GM19372 (cell line): ENCODE measurements at regions not wholly inside any gene's neighbourhood (a gene's known extent, or its start where the extent isn't known, plus 50 kb on each side); places are given as distances from the start of the nearest gene placed in this dataset.

ENCODE experiments used
- ATAC-seq: cut with Tn5 transposase; IDR thresholded peaks from one replicate; pipeline ENCODE4 v1.9.1; 2021; ENCODE audit warnings: mild to moderate bottlenecking, low read depth, moderate library complexity; ENCODE audit not compliant: unreplicated experiment

DNA sequence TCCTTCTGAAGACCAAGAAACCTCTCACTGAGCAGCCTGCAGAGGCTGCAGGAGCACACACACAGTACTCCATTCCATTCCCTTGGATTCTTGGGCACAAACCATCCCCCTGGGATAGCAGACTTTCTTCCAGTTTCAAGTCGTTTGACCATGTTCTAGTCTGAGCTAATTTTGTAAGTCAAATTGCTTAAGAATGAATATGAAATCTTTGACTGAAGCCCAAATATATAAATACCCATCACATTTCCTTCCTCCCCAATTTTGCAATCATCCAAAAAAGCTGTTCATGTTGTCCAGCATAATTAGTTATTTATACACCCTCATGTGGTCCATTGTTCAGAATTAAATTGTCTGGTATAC, 231.2 kb upstream of the TPRG1 start:
- no peak for ATAC-seq

GRCh38 chr3:188941103-188941502, 230.7 kb upstream of the TPRG1 start:
- no peak for ATAC-seq

DNA sequence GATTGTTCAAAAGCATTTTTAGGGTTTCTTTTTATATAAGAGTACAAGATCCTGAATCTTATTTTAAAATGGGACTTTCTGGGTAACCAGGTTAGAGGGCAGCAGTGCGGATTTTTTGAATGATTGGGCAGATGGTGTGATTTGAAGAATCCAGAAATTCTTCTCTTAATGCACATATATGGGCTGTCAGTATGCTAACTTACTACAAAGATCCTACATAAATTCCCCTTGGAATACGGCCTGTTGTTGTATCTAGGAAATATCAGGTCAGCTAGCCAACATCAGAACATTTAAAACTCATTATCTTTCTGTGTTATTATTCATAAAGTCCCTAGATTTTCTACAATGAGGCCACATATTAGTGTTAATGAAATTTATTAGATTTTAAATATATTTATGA, 229.6 kb upstream of the TPRG1 start:
- no peak for ATAC-seq

- ATAC-seq, result no peak
Measured at GRCh38 chr3:188943591-188943990, 228.2 kb upstream of the TPRG1 start.

DNA sequence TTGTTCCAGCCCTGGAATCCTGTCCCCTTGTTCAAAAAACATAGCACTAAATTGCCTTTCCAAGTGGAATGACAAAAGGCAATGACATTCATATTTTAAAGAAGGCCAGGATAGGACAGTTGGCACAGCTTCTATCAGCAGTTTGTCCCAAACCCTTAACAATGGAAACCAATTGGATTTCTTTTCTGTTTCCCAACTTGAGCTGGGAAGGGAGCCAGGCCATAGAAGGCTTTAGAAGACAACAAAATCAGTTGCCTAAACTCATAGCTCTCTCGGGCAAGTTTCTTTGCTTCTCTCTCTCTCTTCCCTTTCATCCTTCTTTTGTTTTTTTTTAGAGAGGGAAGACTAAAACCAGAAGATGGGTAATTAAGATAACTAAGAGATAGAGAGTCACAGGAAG, 227.7 kb upstream of the TPRG1 start:
- no peak for ATAC-seq

GRCh38 chr3:188946351-188947240, 225.2 kb upstream of the TPRG1 start:
- ATAC-seq, result no peak

GRCh38 chr3:188947401-188948280, 224.1 kb upstream of the TPRG1 start:
- no peak for ATAC-seq

GRCh38 chr3:188948281-188948996, 223.3 kb upstream of the TPRG1 start:
- ATAC-seq, result no peak

- ATAC-seq, result no peak
Measured at GRCh38 chr3:188948997-188949389, 222.8 kb upstream of the TPRG1 start.

DNA sequence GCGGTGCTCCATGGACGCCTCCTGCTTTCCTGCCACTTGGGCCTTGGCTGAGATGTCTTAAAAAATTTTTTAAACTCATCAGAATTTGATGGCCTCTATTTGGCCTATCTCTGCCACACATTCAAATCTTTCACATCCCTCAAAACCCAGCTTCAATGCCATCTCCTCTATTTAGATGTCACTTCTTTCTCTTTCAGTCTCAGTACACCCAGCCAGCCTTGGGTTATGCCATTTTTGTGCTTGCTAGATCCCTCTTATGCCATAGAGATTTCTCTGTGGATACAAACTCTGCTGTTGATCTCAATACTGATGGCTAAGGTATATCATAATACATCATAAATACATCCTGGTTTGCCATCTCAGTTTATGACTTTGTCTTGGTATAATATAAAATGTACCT, 222.3 kb upstream of the TPRG1 start:
- no peak for ATAC-seq

- no peak for ATAC-seq
Measured at GRCh38 chr3:188949996-188950395, 221.8 kb upstream of the TPRG1 start.

DNA sequence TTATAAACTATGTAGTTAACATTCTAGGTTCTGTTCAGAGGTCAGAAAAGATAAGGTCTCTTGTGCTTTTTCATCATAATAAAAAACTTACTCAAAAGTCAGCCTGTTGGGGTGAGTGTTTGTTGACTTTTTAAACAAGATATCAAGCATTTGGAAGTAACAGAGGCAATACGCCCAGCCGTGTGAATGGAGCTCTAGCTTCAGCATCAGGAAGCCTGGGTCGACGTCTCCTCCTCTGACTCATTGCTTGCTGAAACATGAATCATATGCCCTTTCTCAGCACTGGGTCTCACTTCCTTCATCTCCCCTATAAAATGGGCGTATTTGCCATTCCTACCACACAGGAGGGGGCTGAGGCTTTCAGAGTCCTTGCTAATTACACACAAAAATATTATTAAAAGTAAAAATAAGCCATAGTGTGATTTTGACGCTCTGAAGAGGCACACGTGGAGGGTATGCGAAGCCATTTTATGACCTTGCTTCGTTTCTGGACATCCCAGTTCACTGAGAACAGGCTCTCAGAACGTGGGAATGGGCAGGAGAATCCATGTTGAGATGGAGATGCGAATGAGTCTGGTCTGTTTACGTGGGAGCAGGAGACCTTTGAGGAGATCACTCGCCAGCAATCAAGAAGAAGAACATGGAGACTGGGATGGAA, 220.8 kb upstream of the TPRG1 start:
- ATAC-seq, result no peak

DNA sequence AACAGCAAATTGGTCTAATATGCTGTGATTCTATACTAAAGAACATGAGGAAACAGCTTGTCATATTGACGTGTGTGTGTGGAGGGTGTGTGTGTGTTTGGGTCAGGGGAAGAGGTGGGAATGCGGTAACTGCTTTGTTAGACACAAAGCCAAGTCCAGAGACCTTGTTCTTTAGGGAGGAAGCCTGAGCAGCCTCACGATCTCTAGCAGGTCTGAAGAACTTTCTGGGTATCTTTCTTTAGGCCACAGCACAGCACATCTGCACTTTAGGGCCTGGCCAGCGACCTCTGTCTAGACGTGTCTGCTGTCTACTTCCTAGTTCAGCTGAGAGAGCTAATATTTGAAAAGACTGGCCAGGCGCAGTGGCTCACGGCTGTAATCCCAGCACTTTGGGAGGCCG, 220.0 kb upstream of the TPRG1 start:
- ATAC-seq, result no peak

DNA sequence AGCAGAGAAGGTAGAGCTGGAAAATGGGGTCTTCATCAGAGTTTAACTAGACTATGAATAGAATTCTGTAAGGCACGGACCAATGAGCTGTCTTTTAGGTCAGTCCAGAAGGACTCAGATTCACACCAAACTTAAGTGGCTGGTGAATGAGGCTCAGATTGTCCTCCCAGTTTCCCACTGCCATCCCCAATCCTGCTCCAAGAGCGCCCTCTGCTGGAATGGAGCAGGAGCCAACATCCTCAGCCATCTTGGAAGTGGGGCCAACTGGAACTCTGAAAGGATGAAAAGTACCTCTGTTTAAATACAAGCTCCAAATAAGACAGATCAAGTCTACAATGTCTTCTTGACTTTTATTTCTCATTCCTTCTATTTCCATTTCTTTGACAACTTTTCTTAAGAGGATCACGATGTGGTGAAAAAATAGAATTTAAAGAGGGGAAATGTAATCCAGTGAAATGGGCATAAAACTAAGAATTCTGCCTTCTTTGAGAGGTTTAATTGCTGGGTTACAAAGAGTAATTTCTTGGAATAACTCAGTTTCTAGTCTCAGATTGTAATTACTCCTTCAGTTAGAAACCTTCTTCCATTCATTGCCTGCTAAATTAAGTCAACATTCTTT, 217.1 kb upstream of the TPRG1 start:
- ATAC-seq, result no peak

DNA sequence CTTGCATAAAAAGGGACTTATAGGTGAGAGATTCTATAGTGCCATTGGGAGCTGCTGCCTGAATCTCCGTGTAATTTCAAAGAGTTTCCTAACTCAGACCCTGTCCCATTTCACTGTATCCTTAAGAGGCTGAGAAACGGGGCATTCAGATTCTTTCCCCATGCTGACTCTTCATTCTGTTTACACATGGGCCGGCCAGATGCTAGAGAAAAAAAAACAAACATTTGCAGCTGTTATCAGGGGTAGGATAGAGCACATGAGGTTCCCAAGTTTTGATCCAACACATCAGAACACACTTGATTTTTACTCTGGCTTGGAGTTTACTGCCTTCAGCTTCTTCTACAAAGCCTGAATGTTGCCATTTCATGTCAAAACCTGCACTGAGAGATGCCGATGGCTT, 215.9 kb upstream of the TPRG1 start:
- ATAC-seq, result no peak

GRCh38 chr3:188956839-188957489, 214.8 kb upstream of the TPRG1 start:
- ATAC-seq, result no peak

- no peak for ATAC-seq
Measured at GRCh38 chr3:188959013-188959412, 212.8 kb upstream of the TPRG1 start.

DNA sequence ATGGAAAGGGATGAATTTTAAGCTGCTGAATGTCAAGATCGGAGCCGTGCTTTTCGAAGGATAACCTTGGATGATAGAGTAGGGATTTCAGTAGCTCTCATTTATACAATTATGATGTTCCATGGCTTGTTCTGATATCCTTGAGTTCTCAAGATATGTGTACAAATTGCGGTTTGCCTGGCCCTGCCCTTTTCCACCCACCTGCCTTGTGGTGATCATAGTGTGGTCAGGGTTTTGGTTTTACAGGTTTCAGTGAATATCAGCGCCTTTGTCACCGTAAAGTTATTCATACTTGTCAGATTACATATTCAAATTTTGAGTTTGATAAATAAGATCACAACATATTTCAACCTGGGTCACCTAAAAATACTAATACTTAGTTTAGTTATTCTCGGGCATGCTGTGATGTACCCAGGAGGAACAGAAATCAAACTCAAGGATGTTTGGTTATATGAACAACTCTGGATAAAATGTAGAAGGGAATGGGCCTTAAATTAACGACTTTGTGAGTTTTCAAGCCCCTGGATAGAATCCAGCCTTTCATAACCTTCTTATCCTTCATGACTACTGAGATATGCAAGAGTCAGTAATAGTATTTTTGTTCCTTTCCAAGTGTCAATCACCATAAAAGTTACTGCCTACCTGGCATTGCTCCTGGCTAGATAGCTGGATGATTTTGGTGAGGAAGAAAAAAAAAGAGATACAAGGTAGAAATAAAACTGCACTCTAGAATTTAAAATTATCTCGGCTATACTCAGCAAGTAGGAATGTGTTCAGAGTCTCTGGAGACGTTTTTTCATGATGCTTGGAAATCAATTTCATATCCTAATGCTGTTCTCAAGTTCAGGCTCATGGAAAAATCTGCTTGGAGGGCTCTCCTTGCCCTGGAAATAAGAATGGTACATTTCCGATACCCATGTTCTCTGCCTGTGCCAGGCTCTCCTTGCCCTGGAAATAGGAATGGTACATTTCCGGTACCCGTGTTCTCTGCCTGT, 209.2 kb upstream of the TPRG1 start:
- no peak for ATAC-seq
